Progenitor cell of endocrine pancreas (in vitro differentiated cells): ENCODE measurements at regions not wholly inside any gene's neighbourhood (a gene's known extent, or its start where the extent isn't known, plus 50 kb on each side); places are given as distances from the start of the nearest gene placed in this dataset.
"Not testable (repeated sequence)": the region's sequence is repeated elsewhere in the genome, so short reads cannot be mapped to it uniquely, and the experiment has no call there.

Source experiments
- DNase-seq: peaks from one replicate; pipeline ENCODE4 v3.0.0; 2021; ENCODE audit warnings: low spot score; ENCODE audit not compliant: unreplicated experiment
- H3K27ac Mint-ChIP-seq: 2 replicates; pipeline ENCODE4 v1.8.0; 2021; ENCODE audit warnings: mild to moderate bottlenecking, moderate library complexity, mixed read lengths
- H3K27me3 Mint-ChIP-seq: 2 replicates; pipeline ENCODE4 v1.8.0; 2021; ENCODE audit warnings: mixed read lengths
- H3K36me3 Mint-ChIP-seq: 2 replicates; pipeline ENCODE4 v1.8.0; 2022; ENCODE audit warnings: mixed read lengths; ENCODE audit not compliant: insufficient read depth
- H3K4me1 Mint-ChIP-seq: 2 replicates; pipeline ENCODE4 v1.8.0; 2021; ENCODE audit warnings: low read depth, mixed read lengths
- H3K4me3 Mint-ChIP-seq: 2 replicates; pipeline ENCODE4 v1.8.0; 2021; ENCODE audit warnings: low read depth, mild to moderate bottlenecking, moderate library complexity, mixed read lengths
- H3K9me3 Mint-ChIP-seq: 2 replicates; pipeline ENCODE4 v1.8.0; 2021; ENCODE audit warnings: low read depth, mixed read lengths
- TF ChIP-seq, protein P1 (sequence below): fragments of 200-600 bp; sonication (generic); IDR thresholded peaks from one replicate; pipeline ENCODE4 v1.5.0; 2021; ENCODE audit warnings: antibody characterized with exemption, mild to moderate bottlenecking; ENCODE audit not compliant: unreplicated experiment

- Mint-ChIP-seq H3K9me3 (peaks cover 15% of the 10 kb centered on the region), H3K27ac (no peak overlapping the region), H3K36me3 (no peaks in the 10 kb centered on the region), H3K27me3 (peaks cover 31% of the 10 kb centered on the region), H3K4me3 (no peak overlapping the region), H3K4me1 (peaks cover 9% of the 10 kb centered on the region)
- TF ChIP-seq, protein P1, sequence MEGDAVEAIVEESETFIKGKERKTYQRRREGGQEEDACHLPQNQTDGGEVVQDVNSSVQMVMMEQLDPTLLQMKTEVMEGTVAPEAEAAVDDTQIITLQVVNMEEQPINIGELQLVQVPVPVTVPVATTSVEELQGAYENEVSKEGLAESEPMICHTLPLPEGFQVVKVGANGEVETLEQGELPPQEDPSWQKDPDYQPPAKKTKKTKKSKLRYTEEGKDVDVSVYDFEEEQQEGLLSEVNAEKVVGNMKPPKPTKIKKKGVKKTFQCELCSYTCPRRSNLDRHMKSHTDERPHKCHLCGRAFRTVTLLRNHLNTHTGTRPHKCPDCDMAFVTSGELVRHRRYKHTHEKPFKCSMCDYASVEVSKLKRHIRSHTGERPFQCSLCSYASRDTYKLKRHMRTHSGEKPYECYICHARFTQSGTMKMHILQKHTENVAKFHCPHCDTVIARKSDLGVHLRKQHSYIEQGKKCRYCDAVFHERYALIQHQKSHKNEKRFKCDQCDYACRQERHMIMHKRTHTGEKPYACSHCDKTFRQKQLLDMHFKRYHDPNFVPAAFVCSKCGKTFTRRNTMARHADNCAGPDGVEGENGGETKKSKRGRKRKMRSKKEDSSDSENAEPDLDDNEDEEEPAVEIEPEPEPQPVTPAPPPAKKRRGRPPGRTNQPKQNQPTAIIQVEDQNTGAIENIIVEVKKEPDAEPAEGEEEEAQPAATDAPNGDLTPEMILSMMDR = no peak
- DNase-seq = no peak
These were observed 920.2 kb upstream of the SOX9 start for GRCh38 chr17:71200597-71200996.

DNA sequence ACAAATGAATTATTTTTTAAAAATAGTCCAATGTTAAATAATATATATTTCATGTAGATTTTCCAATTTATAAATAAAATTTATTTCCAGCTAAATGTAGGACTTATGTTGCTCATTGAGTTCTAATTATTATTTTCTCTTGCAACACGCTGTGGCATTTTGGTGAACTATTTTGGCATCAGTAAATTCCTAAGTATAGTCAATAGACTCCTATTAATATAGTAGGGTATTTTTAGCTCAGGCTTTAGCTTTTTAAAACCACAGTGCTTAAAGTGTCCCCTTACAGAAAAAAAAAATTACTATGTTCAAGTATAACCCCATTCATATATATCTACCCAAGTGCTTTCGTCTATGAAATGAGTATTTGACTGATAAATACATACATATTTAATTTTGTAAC, 919.2 kb upstream of the SOX9 start:
- peaks cover 9% of the 10 kb centered on the region for H3K9me3 Mint-ChIP-seq
- peaks cover 9% of the 10 kb centered on the region for H3K4me1 Mint-ChIP-seq
- H3K4me3 Mint-ChIP-seq = no peak overlapping the region
- no peaks in the 10 kb centered on the region for H3K36me3 Mint-ChIP-seq
- TF ChIP-seq, protein P1 = no peak
- H3K27ac Mint-ChIP-seq = no peak overlapping the region
- DNase-seq = no peak
- peaks cover 32% of the 10 kb centered on the region for H3K27me3 Mint-ChIP-seq

DNA sequence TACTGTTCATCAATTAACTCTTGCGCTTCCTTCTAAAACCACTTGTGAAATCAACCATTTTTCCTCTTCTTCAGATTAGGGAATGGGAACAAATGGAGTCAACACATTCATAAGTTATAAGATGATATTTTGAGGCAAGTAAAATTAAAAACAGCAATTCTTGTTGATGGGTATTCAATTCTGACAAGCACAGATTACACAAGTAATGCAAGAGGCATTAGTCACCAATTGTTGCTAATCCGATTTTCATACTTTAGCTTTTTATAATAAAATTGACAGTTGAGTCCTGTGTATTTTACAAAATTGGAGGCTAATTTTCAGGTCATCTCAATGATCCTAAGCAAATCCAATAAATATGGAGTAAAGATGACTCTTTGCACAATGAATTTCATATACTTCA, 918.4 kb upstream of the SOX9 start:
- TF ChIP-seq, protein P1 = no peak

GRCh38 chr17:71203953-71204352, 916.9 kb upstream of the SOX9 start:
- H3K4me1 Mint-ChIP-seq = peaks cover 5% of the 10 kb centered on the region
- no peaks in the 10 kb centered on the region for H3K36me3 Mint-ChIP-seq
- DNase-seq = no peak
- H3K9me3 Mint-ChIP-seq = peaks cover 3% of the 10 kb centered on the region
- H3K27ac Mint-ChIP-seq = no peak overlapping the region
- no peak overlapping the region for H3K4me3 Mint-ChIP-seq
- H3K27me3 Mint-ChIP-seq = peaks cover 32% of the 10 kb centered on the region
- TF ChIP-seq, protein P1 = no peak

More for the DNA sequence above, 918.4 kb upstream of the SOX9 start:
- Mint-ChIP-seq H3K4me3 (no peak overlapping the region), H3K4me1 (peaks cover 9% of the 10 kb centered on the region), H3K36me3 (no peaks in the 10 kb centered on the region), H3K27me3 (peaks cover 35% of the 10 kb centered on the region), H3K27ac (no peak overlapping the region), H3K9me3 (peaks cover 3% of the 10 kb centered on the region)
- no peak for DNase-seq

GRCh38 chr17:71205951-71206350, 914.9 kb upstream of the SOX9 start:
- not testable (repeated sequence) for H3K27ac Mint-ChIP-seq, H3K9me3 Mint-ChIP-seq, H3K4me3 Mint-ChIP-seq, DNase-seq, H3K36me3 Mint-ChIP-seq, H3K4me1 Mint-ChIP-seq
- peaks cover 25% of the 10 kb centered on the region for H3K27me3 Mint-ChIP-seq

DNA sequence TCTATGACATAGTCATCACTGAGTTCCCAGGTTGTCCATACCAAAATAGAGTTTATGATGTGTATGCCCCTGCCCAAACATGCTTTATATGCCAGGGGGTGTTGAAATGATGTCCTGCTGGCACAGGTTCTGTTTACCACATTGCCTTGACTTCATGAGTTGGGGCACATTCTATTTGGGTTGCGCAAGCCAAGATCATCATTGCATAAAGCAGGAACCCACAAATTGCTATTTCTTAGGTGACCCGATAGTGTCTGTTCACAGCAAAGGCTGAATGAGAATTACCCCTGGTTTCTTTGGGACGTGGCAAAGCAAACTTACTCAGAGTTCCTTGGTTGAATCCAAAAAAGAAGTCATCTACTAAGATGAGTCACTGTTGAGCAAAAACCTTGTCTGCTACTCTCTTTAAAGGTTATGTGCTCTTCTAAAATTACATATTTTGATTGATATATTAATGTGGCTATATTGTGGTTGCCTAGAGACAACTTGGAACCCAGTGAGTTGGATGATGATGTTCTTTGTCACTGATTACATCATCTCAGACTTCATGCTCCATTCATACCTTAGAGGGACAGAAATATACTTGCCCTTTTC, 912.6 kb upstream of the SOX9 start:
- H3K27me3 Mint-ChIP-seq = peaks cover 16% of the 10 kb centered on the region

More for the DNA sequence above, 912.6 kb upstream of the SOX9 start:
- Mint-ChIP-seq H3K9me3 (peaks cover 11% of the 10 kb centered on the region), H3K4me1 (no peaks in the 10 kb centered on the region), H3K27ac (no peak overlapping the region), H3K4me3 (no peak overlapping the region), H3K36me3 (no peaks in the 10 kb centered on the region)
- TF ChIP-seq, protein P1 = no peak
- no peak for DNase-seq
